ENCODE measurements at regions not wholly inside any gene's neighbourhood (a gene's known extent, or its start where the extent isn't known, plus 50 kb on each side); places are given as distances from the start of the nearest gene placed in this dataset.
"Not testable (repeated sequence)": the region's sequence is repeated elsewhere in the genome, so short reads cannot be mapped to it uniquely, and the experiment has no call there.

GRCh38 chr19:28598861-28599260 is 614.1 kb downstream of the UQCRFS1 start:
- Histone ChIP-seq H3K27ac (no peak overlapping the region), H3K4me3 (no peak overlapping the region), H3K4me1 (no peaks in the 10 kb centered on the region), H3K27me3 (no peaks in the 10 kb centered on the region), H3K9me3 (no peaks in the 10 kb centered on the region), H3K36me3 (no peaks in the 10 kb centered on the region)
- intact Hi-C loops (cut with DNase I): no loop called here
- DNase-seq (ENCODE audit: low spot score in 2 of 2): no peak
- TF ChIP-seq, protein P1, sequence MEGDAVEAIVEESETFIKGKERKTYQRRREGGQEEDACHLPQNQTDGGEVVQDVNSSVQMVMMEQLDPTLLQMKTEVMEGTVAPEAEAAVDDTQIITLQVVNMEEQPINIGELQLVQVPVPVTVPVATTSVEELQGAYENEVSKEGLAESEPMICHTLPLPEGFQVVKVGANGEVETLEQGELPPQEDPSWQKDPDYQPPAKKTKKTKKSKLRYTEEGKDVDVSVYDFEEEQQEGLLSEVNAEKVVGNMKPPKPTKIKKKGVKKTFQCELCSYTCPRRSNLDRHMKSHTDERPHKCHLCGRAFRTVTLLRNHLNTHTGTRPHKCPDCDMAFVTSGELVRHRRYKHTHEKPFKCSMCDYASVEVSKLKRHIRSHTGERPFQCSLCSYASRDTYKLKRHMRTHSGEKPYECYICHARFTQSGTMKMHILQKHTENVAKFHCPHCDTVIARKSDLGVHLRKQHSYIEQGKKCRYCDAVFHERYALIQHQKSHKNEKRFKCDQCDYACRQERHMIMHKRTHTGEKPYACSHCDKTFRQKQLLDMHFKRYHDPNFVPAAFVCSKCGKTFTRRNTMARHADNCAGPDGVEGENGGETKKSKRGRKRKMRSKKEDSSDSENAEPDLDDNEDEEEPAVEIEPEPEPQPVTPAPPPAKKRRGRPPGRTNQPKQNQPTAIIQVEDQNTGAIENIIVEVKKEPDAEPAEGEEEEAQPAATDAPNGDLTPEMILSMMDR (IDR thresholded peaks at IDR 0.05): no peak

DNA sequence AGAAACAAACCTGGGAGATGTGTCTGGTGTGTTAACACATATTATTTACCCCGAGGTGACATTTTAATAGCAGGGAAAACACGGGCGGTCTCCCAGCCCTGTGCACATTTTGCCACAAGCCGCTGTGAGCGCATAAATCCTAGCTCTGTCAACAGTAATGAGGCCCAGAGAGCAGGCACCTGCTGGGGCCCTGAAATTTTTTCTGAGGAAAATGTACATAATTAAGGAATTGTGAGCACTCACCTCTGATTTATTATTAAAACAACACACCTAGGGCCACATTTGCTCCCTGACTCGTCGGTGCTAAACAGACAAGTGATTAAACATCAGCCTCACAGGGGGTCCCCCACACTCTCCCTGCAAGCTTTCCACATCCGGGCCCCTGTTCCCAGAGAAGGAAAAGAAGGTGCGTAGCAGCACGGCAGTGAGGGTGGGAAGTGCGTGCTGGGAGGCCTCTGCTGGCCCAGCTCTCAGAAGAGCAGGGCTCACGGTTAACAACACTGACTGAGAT is 616.3 kb downstream of the UQCRFS1 start:
- Histone ChIP-seq H3K4me3 (no peak overlapping the region), H3K4me1 (no peaks in the 10 kb centered on the region), H3K9me3 (no peaks in the 10 kb centered on the region), H3K27me3 (no peaks in the 10 kb centered on the region), H3K27ac (no peak overlapping the region), H3K36me3 (no peaks in the 10 kb centered on the region)
- TF ChIP-seq, protein P1 (IDR thresholded peaks at IDR 0.05): no peak
- intact Hi-C loops (cut with DNase I): no loop called here
- DNase-seq (ENCODE audit: low spot score in 2 of 2): no peak

GRCh38 chr19:28595722-28596480 is 617.0 kb downstream of the UQCRFS1 start:
- H3K9me3 ChIP-seq: no peaks in the 10 kb centered on the region
- no peak overlapping the region for H3K4me3 ChIP-seq
- no peak overlapping the region for H3K27ac ChIP-seq
- no peaks in the 10 kb centered on the region for H3K36me3 ChIP-seq
- DNase-seq (ENCODE audit: low spot score in 2 of 2): no peak
- H3K4me1 ChIP-seq: no peaks in the 10 kb centered on the region
- intact Hi-C loops (cut with DNase I): no loop called here
- TF ChIP-seq, protein P1 (IDR thresholded peaks at IDR 0.05): no peak
- no peaks in the 10 kb centered on the region for H3K27me3 ChIP-seq

DNA sequence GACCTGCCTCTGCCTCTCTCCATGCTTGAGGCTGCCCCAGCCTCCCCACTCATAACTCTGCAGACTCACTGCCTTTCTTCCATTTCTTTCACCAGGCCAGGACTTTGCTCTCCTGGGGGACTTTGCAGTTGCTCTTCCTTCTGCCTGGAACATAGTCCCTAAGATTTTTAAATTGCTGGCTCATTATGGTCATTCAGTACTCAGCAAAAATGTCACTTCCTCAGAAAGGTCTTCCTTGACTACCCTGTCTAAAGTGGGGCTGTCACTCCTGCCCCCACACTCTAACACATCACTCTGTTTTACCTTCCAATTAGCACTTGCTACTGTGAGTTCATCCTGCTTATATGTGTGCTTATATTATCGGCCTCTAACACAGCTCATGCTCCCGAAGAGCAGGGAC is 618.2 kb downstream of the UQCRFS1 start:
- intact Hi-C loops (cut with DNase I): no loop called here
- no peak for DNase-seq (ENCODE audit: low spot score in 2 of 2)

GRCh38 chr19:28589991-28590411 is 623.0 kb downstream of the UQCRFS1 start:
- intact Hi-C loops (cut with DNase I); H3K9me3 ChIP-seq; H3K27me3 ChIP-seq; H3K36me3 ChIP-seq; H3K4me1 ChIP-seq; H3K4me3 ChIP-seq; DNase-seq (ENCODE audit: low spot score in 2 of 2); H3K27ac ChIP-seq: not testable (repeated sequence)

More for the DNA sequence above, 618.2 kb downstream of the UQCRFS1 start:
- Histone ChIP-seq H3K4me1 (no peaks in the 10 kb centered on the region), H3K27me3 (no peaks in the 10 kb centered on the region), H3K4me3 (no peak overlapping the region), H3K9me3 (no peaks in the 10 kb centered on the region), H3K27ac (no peak overlapping the region), H3K36me3 (no peaks in the 10 kb centered on the region)
- TF ChIP-seq, protein P1 (IDR thresholded peaks at IDR 0.05): no peak

DNA sequence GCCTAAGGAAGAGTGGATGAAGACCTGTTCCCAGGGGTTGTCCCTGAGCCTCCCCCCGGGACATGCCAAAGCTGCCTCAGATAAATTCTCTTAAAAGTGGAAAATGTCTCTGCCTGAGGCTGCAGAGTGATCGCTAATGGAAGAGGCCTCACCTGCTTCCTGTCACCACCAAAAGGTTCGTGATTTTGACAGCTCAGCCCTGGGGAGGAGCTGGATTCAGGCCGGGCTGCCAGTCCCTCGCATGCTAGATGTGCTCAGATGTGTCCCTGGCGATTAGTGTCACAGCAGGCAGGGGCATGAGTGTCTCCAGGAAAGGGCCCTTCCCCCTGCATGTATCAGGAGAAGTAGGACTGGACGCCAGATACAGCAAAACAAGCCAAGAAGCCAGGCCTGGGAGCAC is 626.5 kb downstream of the UQCRFS1 start:
- DNase-seq (ENCODE audit: low spot score in 2 of 2): no peak
- no peaks in the 10 kb centered on the region for H3K27me3 ChIP-seq
- intact Hi-C loops (cut with DNase I): no loop called here

More for the DNA sequence above, 626.5 kb downstream of the UQCRFS1 start:
- Histone ChIP-seq H3K4me3 (no peak overlapping the region), H3K36me3 (no peaks in the 10 kb centered on the region), H3K27ac (no peak overlapping the region), H3K4me1 (no peaks in the 10 kb centered on the region), H3K9me3 (no peaks in the 10 kb centered on the region)
- TF ChIP-seq, protein P1 (IDR thresholded peaks at IDR 0.05): no peak
